SK-N-MC (cell line): ENCODE measurements at regions not wholly inside any gene's neighbourhood (a gene's known extent, or its start where the extent isn't known, plus 50 kb on each side); places are given as distances from the start of the nearest gene placed in this dataset.

ENCODE experiments used
- EZH2 ChIP-seq: fragments of 200-600 bp; sonication (generic); IDR thresholded peaks from one replicate; pipeline ENCODE4 v1.6.1; 2017; ENCODE audit warnings: antibody characterized with exemption
- POLR2AphosphoS5 ChIP-seq: IDR thresholded peaks from 2 replicates; pipeline ENCODE4 v1.6.1; 2012; ENCODE audit warnings: mild to moderate bottlenecking, low read depth, low read length, borderline replicate concordance

DNA sequence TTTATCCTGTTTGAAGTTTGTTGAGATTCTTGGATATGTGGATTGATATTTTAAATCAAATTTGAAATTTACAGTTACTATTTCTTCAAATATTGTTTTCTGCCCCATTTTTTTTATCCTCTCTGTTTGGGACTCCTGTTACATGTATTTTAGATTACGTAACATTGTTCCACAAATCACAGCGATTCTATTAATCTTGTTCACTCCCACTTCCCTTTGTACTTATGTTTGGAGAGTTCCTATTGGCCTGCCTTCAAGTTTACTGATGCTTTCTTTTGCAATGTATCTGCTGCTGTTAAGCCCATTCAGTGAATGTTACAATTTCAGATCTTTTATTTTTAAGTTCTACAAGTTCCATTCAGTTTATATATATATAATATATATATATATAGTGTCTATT is 288.3 kb upstream of the TNRC6C start:
- TF ChIP-seq POLR2AphosphoS5 (no peak), EZH2 (no peak)
